Vagina (tissue), 2 donors: ENCODE measurements at regions not wholly inside any gene's neighbourhood (a gene's known extent, or its start where the extent isn't known, plus 50 kb on each side); places are given as distances from the start of the nearest gene placed in this dataset.

Source experiments
- DNase-seq, 2 donors: peaks; one replicate each; pipeline ENCODE4 v3.0.0-alpha.2; 2017; ENCODE audit errors: extremely low spot score in 2 of 2
- H3K27ac ChIP-seq: fragments of 200-600 bp; sonication (generic); one replicate; pipeline ENCODE4 v1.5.1; 2019
- H3K27me3 ChIP-seq: fragments of 200-600 bp; sonication (generic); one replicate; pipeline ENCODE4 v1.5.1; 2019
- H3K36me3 ChIP-seq, 2 donors: fragments of 200-600 bp; sonication (generic); one replicate each; pipeline ENCODE4 v1.5.1; 2017 to 2019
- H3K4me1 ChIP-seq: fragments of 200-600 bp; sonication (generic); one replicate; pipeline ENCODE4 v1.5.1; 2019
- H3K4me3 ChIP-seq, 2 donors: fragments of 200-600 bp; sonication (generic); 1 replicate in 1 of 2; 2 replicates in 1 of 2; pipeline ENCODE4 v1.5.1; 2016 to 2019
- H3K9me3 ChIP-seq: fragments of 200-600 bp; sonication (generic); one replicate; pipeline ENCODE4 v1.5.1; 2019
- CTCF ChIP-seq, 3 experiments: fragments of 450-650 bp in 2 of 3; fragments of 200-600 bp in 1 of 3; sonication (generic) in 1 of 3; IDR thresholded peaks; one replicate each; pipeline ENCODE4 v1.5.1; 2017 to 2019; ENCODE audit warnings: antibody characterized with exemption in 3 of 3, mild to moderate bottlenecking in 2 of 3, moderate library complexity in 2 of 3
- POLR2A ChIP-seq, 2 donors: fragments of 450-650 bp; IDR thresholded peaks; one replicate each; pipeline ENCODE4 v1.6.1; 2017; ENCODE audit warnings: antibody characterized with exemption in 2 of 2, mild to moderate bottlenecking in 2 of 2, moderate library complexity in 2 of 2
- POLR2AphosphoS5 ChIP-seq, 2 donors: sonication (generic); formaldehyde crosslinking; IDR thresholded peaks; one replicate each; pipeline ENCODE4 v1.9.0; 2017; ENCODE audit warnings: antibody characterized with exemption in 2 of 2, mild to moderate bottlenecking in 2 of 2, low read depth in 1 of 2; ENCODE audit not compliant: insufficient read depth in 1 of 2
- intact Hi-C: fragments of 100-400 bp; cut with DNase I; formaldehyde crosslinking; loops from one replicate; pipeline ENCODE4 v1.15.1; 2023

GRCh38 chr4:27506401-27506800 is 645.8 kb downstream of the STIM2 start:
- Histone ChIP-seq H3K9me3 (no peaks in the 10 kb centered on the region), H3K27ac (no peak overlapping the region), H3K27me3 (no peaks in the 10 kb centered on the region), H3K36me3 (no peaks in the 10 kb centered on the region), H3K4me1 (no peaks in the 10 kb centered on the region), H3K4me3 (no peak overlapping the region)
- no peak for TF ChIP-seq CTCF (IDR thresholded peaks at IDR 0.05)
- no peak for TF ChIP-seq POLR2AphosphoS5 (IDR thresholded peaks at IDR 0.05; ENCODE audit: insufficient read depth in 1 of 2, low read depth in 1 of 2)
- no peak for TF ChIP-seq POLR2A (IDR thresholded peaks at IDR 0.05)
- intact Hi-C loops, result no loop called here
- no peak for DNase-seq

GRCh38 chr4:27514711-27515110 is 654.1 kb downstream of the STIM2 start:
- Histone ChIP-seq H3K4me3 (no peak overlapping the region), H3K36me3 (no peaks in the 10 kb centered on the region), H3K4me1 (no peaks in the 10 kb centered on the region), H3K9me3 (no peaks in the 10 kb centered on the region), H3K27me3 (no peaks in the 10 kb centered on the region), H3K27ac (no peak overlapping the region)
- DNase-seq, result no peak
- intact Hi-C loops, result no loop called here
- no peak for TF ChIP-seq POLR2A (IDR thresholded peaks at IDR 0.05)
- no peak for TF ChIP-seq CTCF (IDR thresholded peaks at IDR 0.05)
- no peak for TF ChIP-seq POLR2AphosphoS5 (IDR thresholded peaks at IDR 0.05; ENCODE audit: insufficient read depth in 1 of 2, low read depth in 1 of 2)

- no peak for TF ChIP-seq POLR2A (IDR thresholded peaks at IDR 0.05)
- DNase-seq, result no peak
- no peaks in the 10 kb centered on the region for H3K36me3 ChIP-seq
- H3K4me1 ChIP-seq, result no peaks in the 10 kb centered on the region
- H3K27ac ChIP-seq, result no peak overlapping the region
- H3K9me3 ChIP-seq, result no peaks in the 10 kb centered on the region
- intact Hi-C loops, result no loop called here
- H3K4me3 ChIP-seq, result no peak overlapping the region
- H3K27me3 ChIP-seq, result no peaks in the 10 kb centered on the region
Observed at GRCh38 chr4:27515140-27515539, 654.5 kb downstream of the STIM2 start.

- H3K9me3 ChIP-seq, result no peaks in the 10 kb centered on the region
- intact Hi-C loops, result no loop called here
Observed at GRCh38 chr4:27518876-27519275, 658.2 kb downstream of the STIM2 start.

GRCh38 chr4:27524224-27524623 is 663.6 kb downstream of the STIM2 start:
- no peaks in the 10 kb centered on the region for H3K4me1 ChIP-seq
- H3K27ac ChIP-seq, result no peak overlapping the region
- no peak for TF ChIP-seq POLR2AphosphoS5 (IDR thresholded peaks at IDR 0.05; ENCODE audit: insufficient read depth in 1 of 2, low read depth in 1 of 2)
- no peak for TF ChIP-seq CTCF (IDR thresholded peaks at IDR 0.05)
- TF ChIP-seq POLR2A (IDR thresholded peaks at IDR 0.05), result no peak
- intact Hi-C loops, result no loop called here
- H3K27me3 ChIP-seq, result no peaks in the 10 kb centered on the region
- H3K9me3 ChIP-seq, result no peaks in the 10 kb centered on the region
- H3K36me3 ChIP-seq, result no peaks in the 10 kb centered on the region
- DNase-seq, result no peak
- H3K4me3 ChIP-seq, result no peak overlapping the region

More at GRCh38 chr4:27518876-27519275, 658.2 kb downstream of the STIM2 start:
- Histone ChIP-seq H3K36me3 (no peaks in the 10 kb centered on the region), H3K4me3 (no peak overlapping the region), H3K27ac (no peak overlapping the region), H3K27me3 (no peaks in the 10 kb centered on the region), H3K4me1 (no peaks in the 10 kb centered on the region)
- no peak for DNase-seq
- TF ChIP-seq POLR2A (IDR thresholded peaks at IDR 0.05) (no peak), POLR2AphosphoS5 (IDR thresholded peaks at IDR 0.05; ENCODE audit: insufficient read depth in 1 of 2, low read depth in 1 of 2) (no peak), CTCF (IDR thresholded peaks at IDR 0.05) (no peak)

GRCh38 chr4:27534488-27534887 is 673.8 kb downstream of the STIM2 start:
- no peaks in the 10 kb centered on the region for H3K27me3 ChIP-seq
- H3K27ac ChIP-seq, result no peak overlapping the region
- no peak for TF ChIP-seq POLR2AphosphoS5 (IDR thresholded peaks at IDR 0.05; ENCODE audit: insufficient read depth in 1 of 2, low read depth in 1 of 2)
- TF ChIP-seq CTCF (IDR thresholded peaks at IDR 0.05), result no peak
- no peak for TF ChIP-seq POLR2A (IDR thresholded peaks at IDR 0.05)
- no peaks in the 10 kb centered on the region for H3K36me3 ChIP-seq
- no peak overlapping the region for H3K4me3 ChIP-seq
- no peak for DNase-seq
- no peaks in the 10 kb centered on the region for H3K4me1 ChIP-seq
- intact Hi-C loops, result no loop called here
- no peaks in the 10 kb centered on the region for H3K9me3 ChIP-seq
